ENCODE measurements at regions not wholly inside any gene's neighbourhood (a gene's known extent, or its start where the extent isn't known, plus 50 kb on each side); places are given as distances from the start of the nearest gene placed in this dataset.
"Not testable (repeated sequence)": the region's sequence is repeated elsewhere in the genome, so short reads cannot be mapped to it uniquely, and the experiment has no call there.

- FAIRE-seq, result no peak
- DNase-seq (ENCODE audit: insufficient read length, low spot score), result no peak
- no peak for TF ChIP-seq CTCF (IDR thresholded peaks at IDR 0.05; ENCODE audit: insufficient read depth, missing control alignments)
These were observed 293.7 kb upstream of the POM121L12 start for GRCh38 chr7:52741670-52742290.

GRCh38 chr7:52735656-52736055 is 299.8 kb upstream of the POM121L12 start:
- FAIRE-seq (no peak), DNase-seq (ENCODE audit: insufficient read length, low spot score) (no peak)
- TF ChIP-seq CTCF (IDR thresholded peaks at IDR 0.05; ENCODE audit: insufficient read depth, missing control alignments), result no peak

- peak; percentile 90 for FAIRE-seq
- not testable (repeated sequence) for DNase-seq (ENCODE audit: insufficient read length, low spot score)
These were observed 306.8 kb upstream of the POM121L12 start for GRCh38 chr7:52728683-52729082.

- DNase-seq (ENCODE audit: insufficient read length, low spot score) (no peak), FAIRE-seq (no peak)
- TF ChIP-seq CTCF (IDR thresholded peaks at IDR 0.05; ENCODE audit: insufficient read depth, missing control alignments), result no peak
These were observed 307.8 kb upstream of the POM121L12 start for GRCh38 chr7:52727632-52728031.

GRCh38 chr7:52726986-52727385 is 308.4 kb upstream of the POM121L12 start:
- FAIRE-seq (no peak), DNase-seq (ENCODE audit: insufficient read length, low spot score) (no peak)
- TF ChIP-seq CTCF (IDR thresholded peaks at IDR 0.05; ENCODE audit: insufficient read depth, missing control alignments), result no peak

- FAIRE-seq (no peak), DNase-seq (ENCODE audit: insufficient read length, low spot score) (no peak)
- no peak for TF ChIP-seq CTCF (IDR thresholded peaks at IDR 0.05; ENCODE audit: insufficient read depth, missing control alignments)
These were observed 308.9 kb upstream of the POM121L12 start for GRCh38 chr7:52726493-52726892.

GRCh38 chr7:52723606-52724005 is 311.8 kb upstream of the POM121L12 start:
- no peak for TF ChIP-seq CTCF (IDR thresholded peaks at IDR 0.05; ENCODE audit: insufficient read depth, missing control alignments)

GRCh38 chr7:52720856-52721255 is 314.6 kb upstream of the POM121L12 start:
- no peak for FAIRE-seq
- no peak for DNase-seq (ENCODE audit: insufficient read length, low spot score)

More at GRCh38 chr7:52723606-52724005, 311.8 kb upstream of the POM121L12 start:
- DNase-seq (ENCODE audit: insufficient read length, low spot score), result no peak
- no peak for FAIRE-seq

More at GRCh38 chr7:52720856-52721255, 314.6 kb upstream of the POM121L12 start:
- no peak for TF ChIP-seq CTCF (IDR thresholded peaks at IDR 0.05; ENCODE audit: insufficient read depth, missing control alignments)

Data from D721Med (cell line).